ENCODE measurements at regions not wholly inside any gene's neighbourhood (a gene's known extent, or its start where the extent isn't known, plus 50 kb on each side); places are given as distances from the start of the nearest gene placed in this dataset.

GRCh38 chr4:4770610-4771009 lies 88.9 kb upstream of the MSX1 start:
- TF ChIP-seq, protein P1, sequence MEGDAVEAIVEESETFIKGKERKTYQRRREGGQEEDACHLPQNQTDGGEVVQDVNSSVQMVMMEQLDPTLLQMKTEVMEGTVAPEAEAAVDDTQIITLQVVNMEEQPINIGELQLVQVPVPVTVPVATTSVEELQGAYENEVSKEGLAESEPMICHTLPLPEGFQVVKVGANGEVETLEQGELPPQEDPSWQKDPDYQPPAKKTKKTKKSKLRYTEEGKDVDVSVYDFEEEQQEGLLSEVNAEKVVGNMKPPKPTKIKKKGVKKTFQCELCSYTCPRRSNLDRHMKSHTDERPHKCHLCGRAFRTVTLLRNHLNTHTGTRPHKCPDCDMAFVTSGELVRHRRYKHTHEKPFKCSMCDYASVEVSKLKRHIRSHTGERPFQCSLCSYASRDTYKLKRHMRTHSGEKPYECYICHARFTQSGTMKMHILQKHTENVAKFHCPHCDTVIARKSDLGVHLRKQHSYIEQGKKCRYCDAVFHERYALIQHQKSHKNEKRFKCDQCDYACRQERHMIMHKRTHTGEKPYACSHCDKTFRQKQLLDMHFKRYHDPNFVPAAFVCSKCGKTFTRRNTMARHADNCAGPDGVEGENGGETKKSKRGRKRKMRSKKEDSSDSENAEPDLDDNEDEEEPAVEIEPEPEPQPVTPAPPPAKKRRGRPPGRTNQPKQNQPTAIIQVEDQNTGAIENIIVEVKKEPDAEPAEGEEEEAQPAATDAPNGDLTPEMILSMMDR (IDR thresholded peaks at IDR 0.05; ENCODE audit: low read depth, low read length): no peak
- Histone ChIP-seq H3K36me3 (no peaks in the 10 kb centered on the region), H3K4me3 (ENCODE audit: low read depth, low read length) (no peak overlapping the region), H3K4me1 (peaks cover 10% of the 10 kb centered on the region), H3K27me3 (no peaks in the 10 kb centered on the region), H3K9me3 (no peaks in the 10 kb centered on the region)
- no peak for DNase-seq

- TF ChIP-seq, protein P1 (IDR thresholded peaks at IDR 0.05; ENCODE audit: low read depth, low read length): no peak
- DNase-seq: peak; percentile 39
- Histone ChIP-seq H3K36me3 (no peaks in the 10 kb centered on the region), H3K4me1 (peaks cover 19% of the 10 kb centered on the region), H3K9me3 (no peaks in the 10 kb centered on the region), H3K4me3 (ENCODE audit: low read depth, low read length) (no peak overlapping the region), H3K27me3 (no peaks in the 10 kb centered on the region)
Observed at GRCh38 chr4:4766564-4766963, 92.9 kb upstream of the MSX1 start.

DNA sequence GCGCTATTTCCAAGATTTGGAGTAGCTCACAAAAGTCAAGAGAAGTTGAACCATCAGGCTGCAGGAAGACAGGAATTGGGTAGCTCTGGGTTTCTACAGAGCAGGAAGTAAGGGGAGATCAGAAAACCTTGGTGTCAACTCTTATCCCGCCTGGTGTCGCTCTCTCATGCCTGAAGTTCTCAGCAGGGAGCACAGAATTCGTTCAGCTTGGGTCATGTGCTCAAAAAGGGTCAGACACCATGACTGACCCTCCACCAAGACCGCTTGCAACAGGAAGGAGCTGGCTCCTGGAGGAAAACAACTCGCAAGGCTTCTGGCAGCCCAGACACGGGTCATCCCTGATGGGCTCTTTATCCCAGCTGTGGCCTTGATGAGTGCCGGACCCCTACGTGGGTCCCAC lies 93.7 kb upstream of the MSX1 start:
- H3K27me3 ChIP-seq: no peaks in the 10 kb centered on the region
- H3K4me3 ChIP-seq (ENCODE audit: low read depth, low read length): no peak overlapping the region
- TF ChIP-seq, protein P1 (IDR thresholded peaks at IDR 0.05; ENCODE audit: low read depth, low read length): no peak

DNA sequence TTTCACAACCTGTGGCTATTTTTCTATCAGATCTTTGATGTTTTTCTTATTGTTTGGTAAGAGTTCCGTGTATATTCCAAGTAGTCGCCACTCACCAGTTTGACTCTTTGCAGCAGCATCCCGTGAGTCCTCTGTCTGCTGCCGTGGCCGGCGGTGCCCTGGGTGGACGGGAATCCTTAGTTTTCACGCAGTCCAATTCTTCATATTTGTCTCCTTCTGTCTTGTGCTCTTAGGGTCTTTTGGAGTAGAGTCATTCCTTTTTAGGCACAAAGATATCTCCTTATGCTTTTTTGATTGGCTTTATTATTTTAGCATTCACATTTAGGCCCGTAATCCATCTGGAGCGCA lies 94.9 kb upstream of the MSX1 start:
- no peak for DNase-seq
- no peaks in the 10 kb centered on the region for H3K27me3 ChIP-seq
- no peaks in the 10 kb centered on the region for H3K36me3 ChIP-seq
- TF ChIP-seq, protein P1 (IDR thresholded peaks at IDR 0.05; ENCODE audit: low read depth, low read length): no peak
- peaks cover 19% of the 10 kb centered on the region for H3K4me1 ChIP-seq
- H3K9me3 ChIP-seq: no peaks in the 10 kb centered on the region
- H3K4me3 ChIP-seq (ENCODE audit: low read depth, low read length): no peak overlapping the region

More for the DNA sequence above, 93.7 kb upstream of the MSX1 start:
- DNase-seq: no peak
- H3K36me3 ChIP-seq: no peaks in the 10 kb centered on the region
- H3K4me1 ChIP-seq: peaks cover 19% of the 10 kb centered on the region
- no peaks in the 10 kb centered on the region for H3K9me3 ChIP-seq

DNA sequence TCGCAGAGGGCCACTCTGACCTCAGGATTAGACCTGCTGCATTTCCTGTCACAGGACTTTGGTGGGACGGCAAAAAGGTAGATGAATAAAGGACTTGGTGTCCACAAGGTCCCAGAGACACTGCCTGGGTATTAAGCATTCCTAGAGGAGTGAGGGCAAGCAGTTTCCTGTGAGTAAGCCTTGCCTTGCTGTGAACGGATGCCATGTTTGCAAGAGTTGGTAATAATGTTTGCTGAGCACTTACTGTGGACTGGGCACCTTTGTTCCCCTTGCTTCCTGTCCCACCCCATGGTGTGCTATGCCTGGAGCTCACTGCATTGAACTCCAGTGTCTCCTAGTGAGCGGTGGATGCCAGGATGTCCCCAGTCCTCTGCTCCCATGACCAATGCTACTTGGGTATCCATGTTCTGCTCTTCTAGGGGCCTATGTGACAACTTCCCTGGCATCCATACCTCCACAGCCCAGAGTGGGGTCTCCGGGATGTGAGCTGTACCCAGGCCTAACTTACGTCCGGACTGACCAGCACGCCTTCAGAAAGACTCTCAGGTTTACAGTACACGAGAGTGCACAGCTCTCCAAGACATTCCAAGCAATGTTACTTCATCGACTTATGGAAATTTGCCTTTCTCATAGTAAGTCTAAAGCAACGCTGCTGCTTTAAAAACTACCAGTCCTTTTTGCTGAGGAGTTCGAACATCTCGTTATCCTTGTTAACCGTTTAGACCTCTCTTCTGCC lies 95.5 kb upstream of the MSX1 start:
- TF ChIP-seq, protein P1 (IDR thresholded peaks at IDR 0.05; ENCODE audit: low read depth, low read length): no peak
- H3K4me3 ChIP-seq (ENCODE audit: low read depth, low read length): no peak overlapping the region
- H3K36me3 ChIP-seq: no peaks in the 10 kb centered on the region
- H3K27me3 ChIP-seq: no peaks in the 10 kb centered on the region
- DNase-seq: no peak
- peaks cover 19% of the 10 kb centered on the region for H3K4me1 ChIP-seq
- H3K9me3 ChIP-seq: no peaks in the 10 kb centered on the region

GRCh38 chr4:4762909-4763821 lies 96.3 kb upstream of the MSX1 start:
- Histone ChIP-seq H3K36me3 (no peaks in the 10 kb centered on the region), H3K4me3 (ENCODE audit: low read depth, low read length) (no peak overlapping the region), H3K27me3 (no peaks in the 10 kb centered on the region), H3K4me1 (peaks cover 19% of the 10 kb centered on the region), H3K9me3 (no peaks in the 10 kb centered on the region)
- TF ChIP-seq, protein P1 (IDR thresholded peaks at IDR 0.05; ENCODE audit: low read depth, low read length): no peak; the same call in 1 of the 2 replicates
- DNase-seq: peak; percentile 77
